Renal cortex interstitium (tissue), 11 donors: ENCODE measurements at regions not wholly inside any gene's neighbourhood (a gene's known extent, or its start where the extent isn't known, plus 50 kb on each side); places are given as distances from the start of the nearest gene placed in this dataset.

ENCODE experiments used
- DNase-seq, 11 donors: peaks; one replicate each; pipeline ENCODE4 v3.0.0-alpha.2; 2013; ENCODE audit warnings: low read depth in 9 of 11, low spot score in 4 of 11; ENCODE audit errors: extremely low read depth in 1 of 11

GRCh38 chr12:105977652-105978051 is 161.1 kb downstream of the NUAK1 start:
- DNase-seq, result no peak

GRCh38 chr12:105978276-105978675 is 160.5 kb downstream of the NUAK1 start:
- DNase-seq, result peak in 1 of 11 donors; percentile 36

DNA sequence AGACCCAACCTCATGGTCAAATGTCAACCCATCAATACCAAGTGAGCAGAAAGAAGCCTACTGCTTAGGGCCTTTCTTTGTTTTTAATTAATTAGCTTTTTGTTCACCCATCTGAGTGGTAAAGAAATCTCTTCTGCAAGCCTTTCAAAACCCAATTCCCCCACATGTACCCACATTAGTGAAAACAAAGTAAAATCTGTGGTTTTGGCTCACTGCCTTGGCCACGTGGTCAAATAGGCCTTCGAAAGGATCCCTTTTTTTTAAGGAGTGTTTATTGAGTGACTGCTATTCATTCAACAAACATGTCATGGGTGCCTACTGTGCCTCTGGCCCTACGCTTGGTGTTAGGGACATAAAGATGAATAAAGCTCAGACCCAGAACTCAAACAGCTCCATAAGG is 160.1 kb downstream of the NUAK1 start:
- no peak for DNase-seq

- no peak for DNase-seq
These were observed 158.7 kb downstream of the NUAK1 start for GRCh38 chr12:105980085-105980484.

DNA sequence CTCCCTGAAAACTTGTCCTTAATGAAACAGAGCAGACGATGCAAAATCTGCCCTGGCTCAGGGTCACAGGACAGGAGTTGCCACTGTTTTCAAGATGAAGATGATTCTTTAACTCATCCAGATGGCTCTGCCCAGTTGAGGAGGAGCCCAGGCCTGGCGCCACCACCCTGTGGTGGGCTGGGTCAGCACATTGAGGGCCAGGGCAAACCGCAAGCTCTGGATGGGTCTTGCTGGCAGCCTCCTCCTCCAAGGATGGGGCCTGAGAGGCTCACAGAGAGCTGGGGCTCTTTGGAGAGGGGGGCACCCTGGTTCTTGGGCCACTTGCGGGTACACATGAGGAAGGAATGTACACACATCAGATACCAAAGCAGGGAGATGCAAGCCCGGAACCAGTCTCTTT is 158.2 kb downstream of the NUAK1 start:
- DNase-seq, result no peak

DNA sequence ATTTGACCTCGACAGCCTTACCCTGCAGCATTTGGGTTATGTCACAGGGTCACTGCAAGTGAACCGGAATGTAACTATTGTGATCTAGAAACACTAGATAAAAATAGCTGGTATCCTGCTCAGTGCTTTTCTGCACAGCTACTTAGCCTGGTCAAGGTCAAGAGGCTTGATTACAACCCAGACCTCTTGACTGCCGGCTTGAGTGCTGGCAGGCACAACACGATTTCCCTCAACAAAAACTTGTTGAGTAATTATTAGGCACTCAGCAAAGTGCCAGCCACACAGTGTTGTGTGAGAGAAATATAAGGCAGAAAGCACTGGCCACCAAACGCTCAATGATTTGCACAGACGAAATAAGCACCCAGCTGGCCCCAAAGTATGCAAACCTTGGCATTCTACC is 156.7 kb downstream of the NUAK1 start:
- DNase-seq, result no peak

GRCh38 chr12:105983622-105984320 is 155.0 kb downstream of the NUAK1 start:
- no peak for DNase-seq

DNA sequence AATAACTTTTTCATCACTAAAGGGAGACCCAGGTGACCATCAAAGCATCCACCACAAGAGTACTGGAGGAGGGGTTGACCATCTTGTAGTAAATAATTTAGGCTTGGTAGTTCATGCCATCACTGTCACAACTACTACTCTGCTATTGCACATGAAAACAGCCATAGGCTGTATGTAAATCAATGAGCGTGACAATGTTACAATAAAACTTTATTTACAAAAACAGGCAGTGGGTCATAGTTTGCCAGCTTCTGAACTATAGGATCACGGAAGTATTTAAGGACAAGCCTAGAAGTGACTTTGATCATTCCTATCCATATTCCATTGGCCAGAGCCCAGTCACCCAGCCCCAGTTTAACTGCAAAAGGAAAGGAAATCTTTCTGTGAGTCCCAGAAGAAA is 153.4 kb downstream of the NUAK1 start:
- DNase-seq, result no peak

DNA sequence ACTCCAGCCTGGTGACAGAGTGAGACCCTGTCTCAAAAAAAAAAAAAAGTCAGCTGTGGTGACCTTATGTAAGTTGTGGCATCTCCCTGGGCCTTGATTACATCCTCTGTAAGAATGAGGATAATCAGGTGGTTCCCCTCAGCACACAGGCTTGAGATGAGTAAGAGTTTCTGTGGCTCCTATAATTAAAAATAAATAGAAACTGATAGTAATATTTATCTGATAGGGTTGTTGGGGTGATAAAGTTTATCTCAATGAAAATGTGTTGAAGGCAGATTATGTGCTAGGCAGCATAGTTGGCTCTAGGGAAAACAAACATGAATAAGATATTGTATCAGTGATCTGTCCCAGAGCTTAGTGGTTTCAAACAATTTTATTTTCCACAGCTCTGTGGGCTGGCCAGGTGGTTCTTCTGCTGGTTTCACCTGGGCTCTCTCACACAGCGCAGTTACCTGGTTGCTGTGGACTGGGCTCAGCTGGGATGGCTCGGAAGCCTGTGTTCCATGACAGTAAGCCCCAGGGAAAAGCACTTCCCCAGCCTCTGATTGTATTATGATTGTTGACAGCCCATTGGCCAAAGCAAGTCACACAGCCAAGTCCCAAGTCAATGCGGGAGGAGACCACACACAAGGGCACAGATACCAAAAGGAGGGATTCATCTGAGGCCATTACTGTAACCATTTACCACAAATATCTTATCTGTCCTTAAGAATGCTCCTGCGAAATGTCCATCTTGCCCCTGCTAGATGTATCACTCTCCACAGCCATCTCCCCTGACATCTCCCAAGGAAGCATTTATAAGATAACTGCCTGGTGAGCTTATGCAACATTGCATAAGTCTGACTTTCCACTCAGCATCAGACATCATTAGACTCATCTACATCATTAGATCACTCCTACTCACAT is 151.7 kb downstream of the NUAK1 start:
- no peak for DNase-seq

DNA sequence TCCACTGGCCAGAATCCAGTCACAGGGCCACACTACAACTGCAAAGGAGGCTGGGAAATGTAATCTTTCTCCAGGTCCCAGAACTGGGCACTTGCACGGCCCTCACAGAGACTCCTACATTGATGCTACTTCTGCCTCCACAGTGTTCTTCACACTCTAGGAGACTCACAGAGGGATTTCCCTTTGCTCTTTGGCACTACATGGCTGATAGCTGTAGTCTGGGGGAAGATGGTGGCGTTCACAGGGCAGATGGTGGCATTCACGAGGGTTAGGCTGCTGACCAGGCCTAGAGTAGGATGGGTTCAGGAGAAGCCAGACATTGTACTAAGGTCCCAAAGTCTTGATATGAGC is 151.1 kb downstream of the NUAK1 start:
- DNase-seq, result no peak

GRCh38 chr12:105992849-105993740 is 145.7 kb downstream of the NUAK1 start:
- peak in 2 of 11 donors; percentile 15 to 21 for DNase-seq

DNA sequence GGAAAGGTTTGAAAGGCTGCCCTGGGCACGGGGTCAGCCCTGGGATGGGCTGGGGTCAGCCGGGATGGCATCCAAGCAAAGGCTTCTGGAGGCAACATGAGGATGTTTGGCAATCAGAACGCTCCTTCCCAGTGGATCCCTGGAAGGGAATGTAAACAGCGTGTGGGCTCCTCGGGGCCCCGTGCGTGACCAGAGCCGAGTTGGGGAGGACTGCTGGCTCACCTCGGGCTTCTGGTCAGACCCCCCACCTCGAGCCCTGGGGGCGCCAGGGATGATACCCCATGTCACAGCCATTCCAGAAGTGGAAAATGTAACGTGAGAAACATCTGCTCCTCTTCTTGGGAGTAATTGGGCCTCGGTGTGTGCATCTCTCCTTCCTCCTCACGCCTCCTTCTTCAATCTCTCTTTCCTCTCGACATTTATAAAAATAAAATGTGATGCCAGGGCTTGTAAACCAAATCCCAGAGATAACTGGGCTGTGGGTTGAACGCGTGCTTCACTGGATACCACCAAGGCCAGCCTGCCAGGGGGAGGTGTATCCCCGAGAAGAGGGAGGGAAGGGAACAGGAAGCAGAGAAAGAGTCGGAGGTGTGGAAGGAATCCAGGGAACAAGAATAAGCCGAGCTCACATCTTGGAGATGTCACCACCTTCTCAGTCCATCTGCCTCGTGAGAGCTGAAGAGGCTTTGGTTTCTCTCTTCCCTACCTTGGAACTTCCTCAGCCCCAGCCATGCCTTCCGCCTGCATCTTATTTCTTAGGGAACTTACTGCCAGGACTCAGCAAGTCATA is 144.8 kb downstream of the NUAK1 start:
- no peak for DNase-seq

DNA sequence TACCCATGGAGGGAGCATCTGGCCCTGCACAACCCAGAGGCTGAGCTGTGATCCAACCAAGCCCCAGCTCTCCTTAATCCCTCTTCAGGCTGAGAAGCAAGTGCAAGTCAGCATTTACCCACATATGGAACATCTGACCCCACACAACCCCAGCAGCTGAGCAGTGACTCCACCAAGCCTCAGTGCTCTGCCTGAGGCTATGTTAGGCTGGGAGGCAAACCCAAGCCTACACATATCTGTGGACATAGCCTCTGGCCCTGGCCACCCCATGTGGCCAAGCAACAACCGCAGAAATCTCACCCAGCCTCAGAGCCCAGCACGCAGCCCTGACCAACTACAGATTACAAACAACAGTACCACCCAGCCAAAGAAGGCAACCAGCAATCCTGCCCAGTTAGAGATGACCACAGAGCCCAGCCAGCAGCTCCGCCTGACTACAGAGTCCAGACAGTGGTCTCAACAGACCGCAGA is 142.8 kb downstream of the NUAK1 start:
- no peak for DNase-seq

DNA sequence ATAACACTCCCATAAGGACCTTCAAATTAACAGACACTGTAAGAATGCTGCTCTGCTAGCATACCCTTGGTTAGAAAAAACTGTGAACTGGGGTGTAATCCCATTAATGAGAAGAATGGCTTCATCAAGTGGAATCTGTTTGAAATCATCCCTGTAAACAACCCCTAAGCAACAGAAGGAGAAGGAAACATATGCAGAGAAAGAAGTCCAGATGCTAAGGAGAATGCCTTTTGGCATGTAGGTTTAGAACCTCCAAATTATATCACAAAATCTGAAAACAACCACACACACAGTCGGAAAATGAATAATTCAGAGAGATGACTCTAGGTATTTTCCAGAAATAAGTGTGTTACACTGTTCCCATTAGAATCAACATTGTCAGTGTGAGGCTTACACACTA is 140.2 kb downstream of the NUAK1 start:
- no peak for DNase-seq

GRCh38 chr12:106000382-106001104 is 138.2 kb downstream of the NUAK1 start:
- DNase-seq, result no peak

DNA sequence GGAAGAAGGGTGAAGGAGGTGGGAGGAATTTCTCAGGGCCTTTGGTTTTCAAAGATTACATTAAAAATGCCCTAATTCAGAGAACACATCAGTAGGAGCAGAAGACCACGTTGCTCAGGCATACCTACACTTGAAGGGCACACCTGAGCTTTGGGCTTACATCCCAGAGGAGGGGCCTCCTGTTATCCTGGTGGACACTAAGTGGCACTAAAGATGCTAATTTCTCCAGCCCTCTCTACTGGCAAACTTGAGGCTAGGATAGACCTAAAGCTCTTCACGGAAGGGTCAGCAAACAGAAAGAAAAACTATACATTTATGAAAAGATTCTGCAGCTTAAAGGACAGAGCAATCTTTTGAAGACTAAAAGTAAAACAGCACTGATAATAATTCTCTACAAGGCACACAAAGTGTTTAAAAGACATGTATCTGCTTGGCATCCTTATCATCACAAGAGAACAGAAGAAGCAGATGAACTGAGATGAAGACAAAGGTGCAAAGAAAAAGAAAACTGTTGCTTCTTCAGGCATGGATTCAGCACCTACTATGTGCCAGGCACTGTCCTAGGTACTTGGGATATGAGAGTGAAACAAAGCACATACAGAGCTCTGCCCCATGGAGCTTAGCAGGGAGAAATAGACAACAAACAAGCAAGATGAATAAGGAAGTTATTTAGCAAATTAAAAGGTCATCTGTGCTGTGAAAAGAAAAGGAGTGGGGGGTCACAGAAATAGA is 137.5 kb downstream of the NUAK1 start:
- DNase-seq, result no peak

- no peak for DNase-seq
These were observed 136.9 kb downstream of the NUAK1 start for GRCh38 chr12:106001837-106002218.

- DNase-seq, result no peak
These were observed 135.5 kb downstream of the NUAK1 start for GRCh38 chr12:106003297-106003696.
